Esophagus squamous epithelium (tissue), 5 donors: ENCODE measurements at regions not wholly inside any gene's neighbourhood (a gene's known extent, or its start where the extent isn't known, plus 50 kb on each side); places are given as distances from the start of the nearest gene placed in this dataset.

Source experiments
- DNase-seq: peaks from one replicate; lab custom pipeline; 2025; lab: John Stamatoyannopoulos, UW
- H3K27ac ChIP-seq, 4 donors: fragments of 200-600 bp; sonication (generic); one replicate each; pipeline ENCODE4 v1.5.1; 2016 to 2019; ENCODE audit warnings: mild to moderate bottlenecking in 1 of 4
- H3K27me3 ChIP-seq, 4 donors: fragments of 200-600 bp; sonication (generic); 1 replicate in 3 of 4; 2 replicates in 1 of 4; pipeline versions ENCODE4 v1.5.1 to v1.6.0; 2017 to 2021; ENCODE audit warnings: antibody characterized with exemption in 1 of 4
- H3K36me3 ChIP-seq, 3 donors: fragments of 200-600 bp; sonication (generic); one replicate each; pipeline ENCODE4 v1.5.1; 2016 to 2019
- H3K4me1 ChIP-seq, 3 donors: fragments of 200-600 bp; sonication (generic); one replicate each; pipeline ENCODE4 v1.5.1; 2017 to 2019
- H3K4me3 ChIP-seq, 4 donors: fragments of 200-600 bp; sonication (generic); 1 replicate in 3 of 4; 2 replicates in 1 of 4; pipeline ENCODE4 v1.5.1; 2016 to 2019; ENCODE audit warnings: mild to moderate bottlenecking in 2 of 4, moderate library complexity in 1 of 4
- H3K9me3 ChIP-seq, 3 donors: fragments of 200-600 bp; sonication (generic); one replicate each; pipeline ENCODE4 v1.5.1; 2016 to 2019
- POLR2A ChIP-seq, 4 donors: fragments of 450-650 bp; IDR thresholded peaks; one replicate each; pipeline ENCODE4 v1.6.1; 2017; ENCODE audit warnings: antibody characterized with exemption in 4 of 4, mild to moderate bottlenecking in 4 of 4, moderate library complexity in 3 of 4
- WGBS, 2 donors: methylation state at CpG; one replicate each; pipeline ENCODE4 v1.1.5; 2018; 5-methylcytosine and 5-hydroxymethylcytosine counted together
- intact Hi-C: fragments of 100-400 bp; cut with DNase I; formaldehyde crosslinking; loops from one replicate; pipeline ENCODE4 v1.15.0; 2022
- TF ChIP-seq, protein P1 (sequence below), 6 experiments: fragments of 450-650 bp in 4 of 6; fragments of 200-600 bp in 2 of 6; sonication (generic) in 2 of 6; IDR thresholded peaks; one replicate each; pipeline ENCODE4 v1.5.1; 2016 to 2019; ENCODE audit warnings: antibody characterized with exemption in 6 of 6, mild to moderate bottlenecking in 4 of 6, moderate library complexity in 4 of 6
- donor health status: DM: yes; HTN: yes; CAD: no.

GRCh38 chr13:39129213-39129612 is 91.0 kb downstream of the NHLRC3 start:
- WGBS, 2 donors = 52 to 60% methylated on average over 6 of the region's 6 CpGs
- intact Hi-C loops = no loop called here
- TF ChIP-seq, protein P1, sequence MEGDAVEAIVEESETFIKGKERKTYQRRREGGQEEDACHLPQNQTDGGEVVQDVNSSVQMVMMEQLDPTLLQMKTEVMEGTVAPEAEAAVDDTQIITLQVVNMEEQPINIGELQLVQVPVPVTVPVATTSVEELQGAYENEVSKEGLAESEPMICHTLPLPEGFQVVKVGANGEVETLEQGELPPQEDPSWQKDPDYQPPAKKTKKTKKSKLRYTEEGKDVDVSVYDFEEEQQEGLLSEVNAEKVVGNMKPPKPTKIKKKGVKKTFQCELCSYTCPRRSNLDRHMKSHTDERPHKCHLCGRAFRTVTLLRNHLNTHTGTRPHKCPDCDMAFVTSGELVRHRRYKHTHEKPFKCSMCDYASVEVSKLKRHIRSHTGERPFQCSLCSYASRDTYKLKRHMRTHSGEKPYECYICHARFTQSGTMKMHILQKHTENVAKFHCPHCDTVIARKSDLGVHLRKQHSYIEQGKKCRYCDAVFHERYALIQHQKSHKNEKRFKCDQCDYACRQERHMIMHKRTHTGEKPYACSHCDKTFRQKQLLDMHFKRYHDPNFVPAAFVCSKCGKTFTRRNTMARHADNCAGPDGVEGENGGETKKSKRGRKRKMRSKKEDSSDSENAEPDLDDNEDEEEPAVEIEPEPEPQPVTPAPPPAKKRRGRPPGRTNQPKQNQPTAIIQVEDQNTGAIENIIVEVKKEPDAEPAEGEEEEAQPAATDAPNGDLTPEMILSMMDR (IDR thresholded peaks at IDR 0.05) = no peak
- TF ChIP-seq POLR2A (IDR thresholded peaks at IDR 0.05) = no peak

GRCh38 chr13:39130301-39130700 is 92.0 kb downstream of the NHLRC3 start:
- no peak overlapping the region for H3K27ac ChIP-seq
- H3K9me3 ChIP-seq = no peaks in the 10 kb centered on the region
- no peaks in the 10 kb centered on the region for H3K36me3 ChIP-seq
- no peak overlapping the region for H3K4me3 ChIP-seq
- DNase-seq = no peak
- peaks cover 0 to 65% (median 0%) of the 10 kb centered on the region in 4 donors for H3K27me3 ChIP-seq
- 72 to 77% methylated on average over 8 of the region's 8 CpGs for WGBS, 2 donors
- intact Hi-C loops = no loop called here
- H3K4me1 ChIP-seq = no peaks in the 10 kb centered on the region
- TF ChIP-seq, protein P1 (IDR thresholded peaks at IDR 0.05) = no peak
- no peak for TF ChIP-seq POLR2A (IDR thresholded peaks at IDR 0.05)

More at GRCh38 chr13:39129213-39129612, 91.0 kb downstream of the NHLRC3 start:
- Histone ChIP-seq H3K27ac (no peak overlapping the region), H3K9me3 (no peaks in the 10 kb centered on the region), H3K4me1 (no peaks in the 10 kb centered on the region), H3K4me3 (no peak overlapping the region), H3K36me3 (no peaks in the 10 kb centered on the region), H3K27me3 (peaks cover 0 to 64% (median 0%) of the 10 kb centered on the region in 4 donors)
- DNase-seq = no peak

- intact Hi-C loops = no loop called here
- Histone ChIP-seq H3K36me3 (no peaks in the 10 kb centered on the region), H3K4me1 (no peaks in the 10 kb centered on the region), H3K27me3 (peaks cover 0 to 47% (median 2%) of the 10 kb centered on the region in 4 donors), H3K4me3 (no peak overlapping the region), H3K9me3 (no peaks in the 10 kb centered on the region), H3K27ac (no peak overlapping the region)
- TF ChIP-seq POLR2A (IDR thresholded peaks at IDR 0.05) = no peak
- TF ChIP-seq, protein P1 (IDR thresholded peaks at IDR 0.05) = no peak
- 67 to 72% methylated on average over 3 to 4 of the region's 4 CpGs for WGBS, 2 donors
- no peak for DNase-seq
Observed at GRCh38 chr13:39132286-39133230, 94.3 kb downstream of the NHLRC3 start.

GRCh38 chr13:39133781-39134180 is 95.5 kb downstream of the NHLRC3 start:
- intact Hi-C loops = no loop called here
- H3K36me3 ChIP-seq = no peaks in the 10 kb centered on the region
- H3K4me1 ChIP-seq = no peaks in the 10 kb centered on the region
- H3K27me3 ChIP-seq = peaks cover 0 to 35% (median 2%) of the 10 kb centered on the region in 4 donors
- TF ChIP-seq, protein P1 (IDR thresholded peaks at IDR 0.05) = no peak
- no peak for TF ChIP-seq POLR2A (IDR thresholded peaks at IDR 0.05)
- DNase-seq = no peak
- H3K4me3 ChIP-seq = no peak overlapping the region
- no peak overlapping the region for H3K27ac ChIP-seq
- WGBS, 2 donors = 47 to 67% methylated on average over 3 of the region's 3 CpGs
- no peaks in the 10 kb centered on the region for H3K9me3 ChIP-seq

- DNase-seq = no peak
- TF ChIP-seq, protein P1 (IDR thresholded peaks at IDR 0.05) = no peak
- no peak for TF ChIP-seq POLR2A (IDR thresholded peaks at IDR 0.05)
- Histone ChIP-seq H3K27ac (no peak overlapping the region), H3K4me3 (no peak overlapping the region), H3K9me3 (no peaks in the 10 kb centered on the region), H3K27me3 (peaks cover 0 to 33% (median 2%) of the 10 kb centered on the region in 4 donors), H3K4me1 (no peaks in the 10 kb centered on the region), H3K36me3 (no peaks in the 10 kb centered on the region)
- WGBS, 2 donors = 67 to 89% methylated on average over 5 of the region's 5 CpGs
- intact Hi-C loops = no loop called here
Observed at GRCh38 chr13:39134574-39134973, 96.3 kb downstream of the NHLRC3 start.
